IPS-20b (cell line): ENCODE measurements at regions not wholly inside any gene's neighbourhood (a gene's known extent, or its start where the extent isn't known, plus 50 kb on each side); places are given as distances from the start of the nearest gene placed in this dataset.

Experiments
- H3K27ac ChIP-seq: one replicate; pipeline ENCODE4 v1.5.1; 2013; ENCODE audit warnings: low read length
- H3K27me3 ChIP-seq: 2 replicates; pipeline ENCODE4 v1.6.1; 2013; ENCODE audit warnings: mild to moderate bottlenecking, low read length, inconsistent platforms; ENCODE audit not compliant: insufficient read depth
- H3K36me3 ChIP-seq: 2 replicates; pipeline ENCODE4 v1.6.1; 2013; ENCODE audit warnings: low read depth, mild to moderate bottlenecking, inconsistent platforms, low read length, moderate library complexity; ENCODE audit not compliant: insufficient read depth
- H3K4me1 ChIP-seq: 2 replicates; pipeline ENCODE4 v1.6.1; 2013; ENCODE audit warnings: mild to moderate bottlenecking, control low read depth, inconsistent platforms, low read length, moderate library complexity; ENCODE audit not compliant: insufficient read depth
- H3K4me3 ChIP-seq: 2 replicates; pipeline ENCODE4 v1.5.1; 2013; ENCODE audit warnings: mild to moderate bottlenecking, low read length, inconsistent platforms
- H3K9ac ChIP-seq: 2 replicates; pipeline ENCODE4 v1.6.1; 2013; ENCODE audit warnings: low read depth, mild to moderate bottlenecking, inconsistent platforms, low read length, moderate library complexity
- H3K9me3 ChIP-seq: 2 replicates; pipeline ENCODE4 v1.6.1; 2013; ENCODE audit warnings: mild to moderate bottlenecking, low read depth, low read length, inconsistent platforms; ENCODE audit not compliant: insufficient read depth

DNA sequence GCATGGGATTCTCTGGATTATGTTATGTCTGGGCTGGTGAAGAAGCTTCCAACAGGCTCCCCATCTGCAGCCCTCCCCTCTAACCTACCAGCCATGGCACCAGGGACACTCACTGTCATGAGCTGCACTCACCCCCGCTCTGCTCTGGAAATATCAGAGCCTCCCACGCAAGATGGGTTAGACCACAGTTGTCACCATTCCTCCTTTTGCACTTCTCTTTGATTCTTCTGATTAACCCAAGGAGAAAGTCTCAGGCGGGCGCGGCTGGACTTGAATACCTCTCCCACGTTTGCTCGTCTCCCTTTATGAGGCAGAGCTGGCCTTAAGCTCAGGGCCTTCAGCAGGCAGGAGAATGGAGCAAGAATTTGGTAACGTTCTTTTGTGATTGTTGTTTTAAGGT lies 128.1 kb downstream of the CEBPB start:
- Histone ChIP-seq H3K4me1 (peaks cover 4% of the 10 kb centered on the region), H3K27ac (no peak overlapping the region), H3K27me3 (no peaks in the 10 kb centered on the region), H3K9ac (no peak overlapping the region), H3K9me3 (no peaks in the 10 kb centered on the region), H3K36me3 (no peaks in the 10 kb centered on the region), H3K4me3 (no peak overlapping the region)

DNA sequence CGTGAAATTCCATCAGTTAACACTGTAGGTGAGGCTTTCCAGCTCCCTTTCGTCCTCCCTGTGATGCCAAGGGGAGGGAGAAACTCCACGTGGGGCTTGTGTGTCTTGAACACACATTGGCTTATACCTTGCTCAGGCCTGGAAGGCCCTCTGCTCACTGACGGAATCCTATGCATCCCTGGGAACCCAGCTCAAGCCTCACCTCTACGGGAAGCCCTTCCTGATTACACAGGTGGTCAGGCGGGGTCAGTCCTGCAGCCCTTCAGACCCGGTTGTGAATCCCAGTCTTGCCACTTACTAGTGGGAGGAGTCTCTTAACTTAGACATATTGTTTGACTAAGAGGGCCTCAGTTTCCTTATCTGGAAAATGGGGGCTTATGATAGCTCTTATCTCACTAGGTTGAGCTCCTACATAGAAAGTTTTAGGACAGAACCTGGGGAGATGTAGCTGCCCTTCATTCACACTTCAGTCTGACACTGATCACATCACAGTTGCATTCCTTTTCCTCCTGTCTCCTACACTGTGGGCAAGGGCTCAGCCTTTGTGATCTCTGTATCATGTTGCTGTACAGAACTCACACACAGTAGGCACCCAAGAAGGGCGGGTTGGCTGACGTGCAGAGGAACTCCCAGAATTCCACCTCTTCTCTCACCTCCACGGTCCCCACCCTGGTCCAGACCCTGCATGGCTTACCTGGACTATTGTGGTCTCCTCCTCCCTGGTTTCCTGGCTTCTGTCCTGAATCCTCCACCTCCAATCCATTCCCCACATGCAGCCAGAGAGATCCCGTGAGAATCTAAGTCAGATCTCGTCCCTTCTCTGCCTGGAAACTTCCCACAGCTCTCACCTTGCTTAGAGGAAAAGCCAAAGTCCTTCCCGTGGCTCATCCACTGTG lies 129.6 kb downstream of the CEBPB start:
- H3K9me3 ChIP-seq = no peaks in the 10 kb centered on the region
- H3K4me3 ChIP-seq = no peak overlapping the region
- H3K27ac ChIP-seq = no peak overlapping the region
- no peaks in the 10 kb centered on the region for H3K36me3 ChIP-seq
- no peaks in the 10 kb centered on the region for H3K27me3 ChIP-seq
- H3K4me1 ChIP-seq = peaks cover 4% of the 10 kb centered on the region
- H3K9ac ChIP-seq = no peak overlapping the region

DNA sequence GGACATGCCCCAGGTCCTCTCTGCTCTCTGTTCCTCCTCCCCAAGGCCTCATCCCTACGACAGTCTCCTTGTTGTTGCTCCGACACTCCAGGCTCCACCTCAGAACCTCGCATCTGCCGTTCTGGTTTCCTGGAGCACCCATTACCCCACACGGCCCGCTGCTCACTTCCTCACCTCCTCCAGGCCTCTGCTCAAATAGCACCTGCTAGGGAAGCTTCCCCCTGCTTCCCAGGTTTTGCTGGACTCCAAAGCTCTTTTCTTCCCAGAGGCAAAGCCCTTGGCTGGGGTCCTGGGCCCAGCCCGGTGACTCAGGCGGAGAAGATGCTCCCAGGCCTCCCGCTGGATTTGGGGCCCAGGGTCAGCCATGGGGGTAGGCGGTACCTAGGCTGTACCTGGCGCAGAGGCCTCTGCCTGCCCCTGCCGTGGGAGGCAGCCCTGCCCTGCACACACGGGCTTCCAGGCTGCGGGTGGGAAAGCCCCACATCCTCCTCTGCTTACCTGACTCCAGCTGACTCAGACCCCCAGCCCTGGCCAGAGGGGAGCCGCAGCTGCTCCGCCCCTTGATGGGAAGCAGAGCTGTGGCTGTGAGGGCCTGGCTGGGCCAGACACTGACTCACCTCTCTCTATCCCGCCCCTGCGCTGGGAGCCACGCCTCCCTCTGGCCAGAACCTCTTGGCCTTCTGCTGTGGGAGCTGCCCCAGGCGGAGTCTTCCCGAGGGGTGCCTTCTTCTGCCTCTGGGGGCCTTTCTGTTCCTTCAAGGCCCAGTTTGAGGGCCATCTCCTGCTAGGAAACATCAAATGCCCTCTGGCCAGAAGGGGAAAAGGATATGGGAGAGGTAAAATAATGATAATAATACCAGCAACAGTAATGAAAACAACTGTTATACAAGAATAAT lies 130.5 kb downstream of the CEBPB start:
- H3K9me3 ChIP-seq = no peaks in the 10 kb centered on the region
- H3K4me1 ChIP-seq = peaks cover 4% of the 10 kb centered on the region
- no peak overlapping the region for H3K9ac ChIP-seq
- no peak overlapping the region for H3K4me3 ChIP-seq
- H3K27ac ChIP-seq = no peak overlapping the region
- no peaks in the 10 kb centered on the region for H3K27me3 ChIP-seq
- no peaks in the 10 kb centered on the region for H3K36me3 ChIP-seq

DNA sequence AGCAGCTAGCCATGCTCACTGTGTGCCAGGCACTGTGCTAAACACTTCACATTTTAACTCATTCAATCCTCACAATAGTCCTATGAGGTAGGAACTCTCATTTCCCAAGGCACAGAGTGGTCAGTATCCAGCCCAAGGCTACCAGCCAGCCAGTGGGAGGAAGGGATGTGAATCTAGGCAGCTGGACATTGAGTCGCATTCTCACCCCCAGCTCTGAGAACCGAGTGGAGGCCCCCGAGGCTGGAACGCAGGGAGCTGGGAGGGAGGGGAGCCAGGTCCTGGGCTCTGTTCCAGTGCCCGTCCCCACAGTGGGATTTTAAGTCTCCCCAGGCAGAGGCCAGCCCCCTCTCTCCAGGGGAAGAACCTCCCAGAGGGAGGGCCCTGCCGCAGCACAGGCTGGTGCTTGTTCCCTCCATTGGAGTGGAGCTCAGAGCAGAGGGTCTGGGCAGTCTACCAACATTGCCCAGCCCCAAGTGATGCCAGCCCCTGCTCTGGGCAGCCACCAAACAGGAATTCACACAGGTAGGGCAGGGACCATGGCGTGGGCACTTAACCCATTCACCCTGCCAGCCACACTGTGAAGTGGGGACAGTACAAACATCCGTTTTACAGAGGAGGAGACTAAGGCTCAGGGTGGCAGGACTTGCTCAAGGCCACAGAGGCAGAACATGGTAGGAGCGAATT lies 131.3 kb downstream of the CEBPB start:
- H3K27ac ChIP-seq = no peak overlapping the region

DNA sequence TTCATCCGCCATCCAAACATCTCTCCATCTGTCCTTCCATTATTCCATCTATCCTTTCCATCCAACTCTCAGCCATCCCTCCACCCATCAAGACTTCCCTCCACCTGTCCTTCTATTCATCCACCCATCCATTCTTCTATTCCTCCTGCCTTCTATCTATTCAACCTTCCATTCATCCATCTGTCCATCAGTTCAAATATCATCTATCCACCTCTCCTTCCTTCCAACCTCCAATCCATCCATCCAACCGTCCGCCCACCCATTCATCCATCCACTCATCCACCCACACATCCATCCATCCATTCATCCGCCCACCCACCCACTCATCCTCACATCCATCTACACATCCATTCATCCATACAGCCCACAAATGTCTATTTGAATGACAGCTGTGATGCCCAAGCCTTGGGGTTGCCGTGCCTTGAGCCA lies 132.1 kb downstream of the CEBPB start:
- Histone ChIP-seq H3K27me3 (no peaks in the 10 kb centered on the region), H3K4me1 (peaks cover 4% of the 10 kb centered on the region), H3K27ac (no peak overlapping the region), H3K36me3 (no peaks in the 10 kb centered on the region), H3K9me3 (no peaks in the 10 kb centered on the region), H3K9ac (no peak overlapping the region), H3K4me3 (no peak overlapping the region)

More for the DNA sequence above, 131.3 kb downstream of the CEBPB start:
- H3K9me3 ChIP-seq = no peaks in the 10 kb centered on the region
- no peak overlapping the region for H3K4me3 ChIP-seq
- H3K36me3 ChIP-seq = no peaks in the 10 kb centered on the region
- no peaks in the 10 kb centered on the region for H3K27me3 ChIP-seq
- H3K9ac ChIP-seq = no peak overlapping the region
- peaks cover 4% of the 10 kb centered on the region for H3K4me1 ChIP-seq

DNA sequence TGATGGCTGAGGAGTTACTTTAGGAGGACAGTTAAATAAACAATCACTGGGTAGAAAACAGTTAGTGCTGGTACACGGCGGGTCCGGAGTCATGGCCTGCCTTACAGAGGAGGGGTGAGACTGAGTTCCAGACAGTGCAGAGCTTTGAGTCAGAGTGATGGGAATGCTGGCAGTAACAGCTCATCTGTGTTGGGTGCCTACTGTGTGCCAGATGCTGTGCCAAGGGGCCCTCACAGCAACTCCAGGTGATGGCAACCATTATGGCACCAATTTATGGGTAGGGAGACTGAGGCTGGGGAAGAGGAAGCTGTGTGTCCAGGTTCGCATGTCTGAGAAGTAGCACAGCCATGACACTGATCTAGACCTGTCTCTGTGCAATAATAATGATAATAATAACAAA lies 132.6 kb downstream of the CEBPB start:
- Histone ChIP-seq H3K9me3 (no peaks in the 10 kb centered on the region), H3K36me3 (no peaks in the 10 kb centered on the region), H3K27me3 (no peaks in the 10 kb centered on the region), H3K9ac (no peak overlapping the region), H3K27ac (no peak overlapping the region), H3K4me1 (peaks cover 4% of the 10 kb centered on the region), H3K4me3 (no peak overlapping the region)

DNA sequence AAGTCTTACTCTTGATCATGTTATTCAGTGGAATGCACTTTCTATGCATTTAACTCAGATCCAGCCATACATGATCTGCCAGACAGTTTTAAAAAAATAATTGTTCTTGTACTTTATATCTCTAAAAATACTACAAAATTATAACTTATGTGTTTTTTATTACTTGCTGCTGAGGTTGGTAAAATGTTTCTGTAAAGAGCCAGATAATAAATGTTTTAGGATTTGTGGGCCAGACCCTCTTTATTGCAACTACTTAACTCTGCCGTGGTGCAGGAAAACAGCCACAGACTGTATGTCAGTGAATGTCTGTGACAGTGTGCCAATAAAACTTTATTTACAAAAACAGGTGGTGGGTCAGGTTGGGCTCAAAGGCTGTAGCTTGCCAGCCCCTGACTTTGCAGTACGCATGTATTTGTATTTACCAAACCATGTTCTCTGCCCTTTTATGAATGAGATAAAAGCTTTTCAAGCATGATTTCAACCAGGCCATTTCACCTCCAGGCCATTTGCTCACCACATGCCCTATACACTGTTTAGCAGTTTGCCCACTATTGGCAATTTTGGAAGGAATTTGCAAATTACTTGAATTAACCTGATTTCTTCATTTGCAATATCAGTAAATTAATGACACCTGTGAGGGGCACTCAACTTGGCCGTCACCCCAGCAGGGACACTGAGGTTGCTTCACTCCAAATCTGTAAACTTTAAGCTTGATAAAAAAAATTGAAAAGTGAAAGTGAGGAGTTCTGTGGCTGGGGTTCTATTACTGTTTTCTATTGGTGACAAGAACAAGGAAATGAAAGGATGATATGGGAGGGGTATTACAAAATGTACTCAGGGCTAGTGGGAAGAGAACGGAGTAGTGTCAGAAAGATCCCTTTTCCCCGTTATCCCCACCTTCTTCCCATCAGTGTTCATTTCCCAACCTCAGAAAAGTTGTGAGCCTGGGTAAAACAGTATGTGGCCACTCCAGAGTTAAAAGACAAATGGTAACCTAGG lies 133.4 kb downstream of the CEBPB start:
- Histone ChIP-seq H3K4me3 (no peak overlapping the region), H3K4me1 (peaks cover 4% of the 10 kb centered on the region), H3K9ac (no peak overlapping the region), H3K27ac (no peak overlapping the region), H3K9me3 (no peaks in the 10 kb centered on the region), H3K36me3 (no peaks in the 10 kb centered on the region), H3K27me3 (no peaks in the 10 kb centered on the region)

DNA sequence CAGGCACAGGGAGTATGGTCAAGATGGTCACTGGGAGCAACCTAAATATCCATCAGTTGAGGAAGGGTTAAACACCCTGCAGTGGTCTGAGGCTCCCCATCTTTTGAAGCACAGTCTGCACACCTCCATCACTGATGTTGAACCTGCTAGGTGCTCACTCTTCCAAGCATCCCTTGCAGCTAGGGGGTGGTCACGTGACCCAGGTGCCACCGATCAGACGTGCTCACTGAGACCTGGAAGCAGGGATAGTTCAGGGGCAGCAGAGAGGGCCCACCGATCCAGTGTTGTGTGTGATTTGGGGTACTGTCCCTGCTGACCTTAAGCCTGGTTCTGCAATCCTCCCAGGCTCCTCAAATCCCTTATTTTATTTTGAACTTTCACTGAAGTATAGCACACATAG lies 134.6 kb downstream of the CEBPB start:
- Histone ChIP-seq H3K4me3 (no peak overlapping the region), H3K36me3 (no peaks in the 10 kb centered on the region), H3K4me1 (peaks cover 4% of the 10 kb centered on the region), H3K9ac (no peak overlapping the region), H3K9me3 (no peaks in the 10 kb centered on the region), H3K27me3 (no peaks in the 10 kb centered on the region), H3K27ac (no peak overlapping the region)

DNA sequence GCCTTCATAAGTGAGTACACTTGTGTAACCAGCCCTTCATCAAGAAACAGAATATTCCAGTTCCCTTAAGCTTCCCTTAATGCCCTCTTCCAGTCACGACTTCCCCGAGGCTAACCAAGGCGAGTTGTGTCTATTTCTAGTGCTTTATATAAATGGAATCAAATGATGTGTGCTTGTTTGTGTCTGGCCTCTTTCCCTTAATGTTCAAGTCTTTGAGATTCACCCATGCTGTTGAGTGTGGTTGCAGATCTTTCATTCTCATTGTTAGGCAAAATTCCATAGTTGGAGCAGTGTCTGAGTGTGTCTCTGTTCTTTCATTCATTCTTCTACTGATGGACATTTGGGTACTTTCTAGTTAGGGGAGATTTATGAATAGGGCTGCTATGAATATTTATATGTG lies 135.0 kb downstream of the CEBPB start:
- Histone ChIP-seq H3K9ac (no peak overlapping the region), H3K27ac (no peak overlapping the region), H3K9me3 (no peaks in the 10 kb centered on the region), H3K27me3 (no peaks in the 10 kb centered on the region), H3K4me3 (no peak overlapping the region), H3K36me3 (no peaks in the 10 kb centered on the region), H3K4me1 (peaks cover 4% of the 10 kb centered on the region)

DNA sequence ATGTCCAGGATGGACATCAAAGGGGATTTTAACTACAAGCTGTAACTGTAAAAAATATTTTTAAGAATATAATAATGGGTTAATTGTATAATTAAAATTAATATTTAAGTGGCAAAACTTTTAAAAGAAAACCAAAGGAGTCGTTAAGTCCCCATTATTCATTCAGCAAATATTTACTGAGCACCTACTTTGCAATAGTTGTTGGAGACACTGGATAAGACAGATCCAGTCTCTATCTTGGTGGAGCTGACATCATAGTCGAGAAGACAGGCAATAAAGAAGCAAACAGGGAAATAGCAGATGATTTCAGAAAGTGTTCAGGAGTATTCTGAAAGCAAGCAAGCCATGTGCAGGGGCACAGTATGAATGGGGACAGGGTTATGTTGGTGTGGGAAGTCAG lies 137.0 kb downstream of the CEBPB start:
- Histone ChIP-seq H3K9me3 (no peaks in the 10 kb centered on the region), H3K4me3 (no peak overlapping the region), H3K27ac (no peak overlapping the region), H3K36me3 (no peaks in the 10 kb centered on the region), H3K27me3 (no peaks in the 10 kb centered on the region), H3K4me1 (no peaks in the 10 kb centered on the region), H3K9ac (no peak overlapping the region)
